ENCODE measurements at regions not wholly inside any gene's neighbourhood (a gene's known extent, or its start where the extent isn't known, plus 50 kb on each side); places are given as distances from the start of the nearest gene placed in this dataset.

- DNase-seq (ENCODE audit: low read depth, low spot score), result no peak
Observed at GRCh38 chr16:54630284-54630967, 300.2 kb upstream of the IRX5 start.

GRCh38 chr16:54628796-54629625, 301.7 kb upstream of the IRX5 start:
- no peak for DNase-seq (ENCODE audit: low read depth, low spot score)

GRCh38 chr16:54627616-54628015, 303.0 kb upstream of the IRX5 start:
- no peak for DNase-seq (ENCODE audit: low read depth, low spot score)

GRCh38 chr16:54623636-54624035, 307.0 kb upstream of the IRX5 start:
- DNase-seq (ENCODE audit: low read depth, low spot score), result no peak

- no peak for DNase-seq (ENCODE audit: low read depth, low spot score)
Observed at GRCh38 chr16:54620197-54620596, 310.5 kb upstream of the IRX5 start.

- no peak for DNase-seq (ENCODE audit: low read depth, low spot score)
Observed at GRCh38 chr16:54616610-54617009, 314.1 kb upstream of the IRX5 start.

- no peak for DNase-seq (ENCODE audit: low read depth, low spot score)
Observed at GRCh38 chr16:54605536-54606066, 319.0 kb upstream of the IRX3 start.

GRCh38 chr16:54602666-54603065, 316.1 kb upstream of the IRX3 start:
- peak; percentile 11 for DNase-seq (ENCODE audit: low read depth, low spot score)

GRCh38 chr16:54597222-54597621, 310.6 kb upstream of the IRX3 start:
- DNase-seq (ENCODE audit: low read depth, low spot score), result no peak

GRCh38 chr16:54595621-54596020, 309.0 kb upstream of the IRX3 start:
- no peak for DNase-seq (ENCODE audit: low read depth, low spot score)

GRCh38 chr16:54594601-54595391, 308.2 kb upstream of the IRX3 start:
- no peak for DNase-seq (ENCODE audit: low read depth, low spot score)

- no peak for DNase-seq (ENCODE audit: low read depth, low spot score)
Observed at GRCh38 chr16:54591816-54592246, 305.2 kb upstream of the IRX3 start.

GRCh38 chr16:54590836-54591235, 304.2 kb upstream of the IRX3 start:
- no peak for DNase-seq (ENCODE audit: low read depth, low spot score)

GRCh38 chr16:54589326-54589725, 302.7 kb upstream of the IRX3 start:
- DNase-seq (ENCODE audit: low read depth, low spot score), result no peak

- no peak for DNase-seq (ENCODE audit: low read depth, low spot score)
Observed at GRCh38 chr16:54588026-54588425, 301.4 kb upstream of the IRX3 start.

- DNase-seq (ENCODE audit: low read depth, low spot score), result no peak
Observed at GRCh38 chr16:54587176-54587515, 300.6 kb upstream of the IRX3 start.

- DNase-seq (ENCODE audit: low read depth, low spot score), result no peak
Observed at GRCh38 chr16:54586474-54587175, 300.0 kb upstream of the IRX3 start.

GRCh38 chr16:54585998-54586340, 299.4 kb upstream of the IRX3 start:
- no peak for DNase-seq (ENCODE audit: low read depth, low spot score)

- DNase-seq (ENCODE audit: low read depth, low spot score), result peak; percentile 10
Observed at GRCh38 chr16:54585094-54585997, 298.8 kb upstream of the IRX3 start.

GRCh38 chr16:54584121-54584520, 297.5 kb upstream of the IRX3 start:
- DNase-seq (ENCODE audit: low read depth, low spot score), result no peak
